GM23248 (cell line): ENCODE measurements at regions not wholly inside any gene's neighbourhood (a gene's known extent, or its start where the extent isn't known, plus 50 kb on each side); places are given as distances from the start of the nearest gene placed in this dataset.
"Not testable (repeated sequence)": the region's sequence is repeated elsewhere in the genome, so short reads cannot be mapped to it uniquely, and the experiment has no call there.

ENCODE experiments used
- DNase-seq: peaks from one replicate; pipeline ENCODE4 v3.0.0-alpha.2; 2015
- H2AFZ ChIP-seq: fragments of 200-600 bp; sonication (generic); 2 replicates; pipeline ENCODE4 v1.6.1; 2016; ENCODE audit warnings: antibody characterized with exemption
- H3F3A ChIP-seq: fragments of 200-600 bp; sonication (generic); 2 replicates; pipeline ENCODE4 v1.6.1; 2016; ENCODE audit warnings: mild to moderate bottlenecking, antibody characterized with exemption, mixed run types; ENCODE audit not compliant: insufficient read depth
- H3K27ac ChIP-seq: fragments of 200-600 bp; sonication (generic); 2 replicates; pipeline ENCODE4 v1.5.1; 2016; ENCODE audit warnings: mild to moderate bottlenecking
- H3K27me3 ChIP-seq: fragments of 200-600 bp; sonication (generic); replicated peaks from 2 replicates; pipeline ENCODE4 v1.6.1; 2016; ENCODE audit warnings: mild to moderate bottlenecking; ENCODE audit not compliant: insufficient read depth
- H3K36me3 ChIP-seq: fragments of 200-600 bp; sonication (generic); 2 replicates; pipeline ENCODE4 v1.6.1; 2016; ENCODE audit warnings: low read depth, mild to moderate bottlenecking
- H3K4me1 ChIP-seq: fragments of 200-600 bp; sonication (generic); 2 replicates; pipeline ENCODE4 v1.6.1; 2016; ENCODE audit warnings: mild to moderate bottlenecking; ENCODE audit not compliant: insufficient read depth
- H3K4me2 ChIP-seq: fragments of 200-600 bp; sonication (generic); one replicate; pipeline ENCODE4 v1.6.1; 2016; ENCODE audit warnings: mild to moderate bottlenecking; ENCODE audit not compliant: unreplicated experiment
- H3K4me3 ChIP-seq: fragments of 200-600 bp; sonication (generic); 2 replicates; pipeline ENCODE4 v1.5.1; 2016; ENCODE audit warnings: mild to moderate bottlenecking
- H3K79me2 ChIP-seq: fragments of 200-600 bp; sonication (generic); 2 replicates; pipeline ENCODE4 v1.6.1; 2016; ENCODE audit warnings: mild to moderate bottlenecking; ENCODE audit not compliant: insufficient read depth
- H3K9ac ChIP-seq: fragments of 200-600 bp; sonication (generic); 2 replicates; pipeline ENCODE4 v1.6.1; 2016; ENCODE audit warnings: mild to moderate bottlenecking
- H3K9me2 ChIP-seq: fragments of 200-600 bp; sonication (generic); 2 replicates; pipeline ENCODE4 v1.6.1; 2016; ENCODE audit warnings: mixed run types, mild to moderate bottlenecking, moderate library complexity; ENCODE audit not compliant: insufficient read depth
- H3K9me3 ChIP-seq: fragments of 200-600 bp; sonication (generic); one replicate; pipeline ENCODE4 v1.6.1; 2017; ENCODE audit warnings: low read depth
- H4K20me1 ChIP-seq: fragments of 200-600 bp; sonication (generic); 2 replicates; pipeline ENCODE4 v1.6.0; 2016; ENCODE audit not compliant: insufficient read depth
- EZH2 ChIP-seq: fragments of 200-600 bp; sonication (generic); IDR thresholded peaks from 2 replicates; pipeline ENCODE4 v1.6.1; 2018; ENCODE audit warnings: antibody characterized with exemption, mild to moderate bottlenecking; ENCODE audit not compliant: insufficient read depth, poor library complexity, severe bottlenecking
- EZH2phosphoT487 ChIP-seq: fragments of 200-600 bp; sonication (generic); IDR thresholded peaks from 2 replicates; pipeline ENCODE4 v1.6.1; 2018; ENCODE audit warnings: antibody characterized with exemption, moderate library complexity, mild to moderate bottlenecking, low read depth; ENCODE audit not compliant: insufficient read depth
- WGBS, 2 experiments: methylation state at CpG; one replicate each; pipeline ENCODE4 v1.1.6; 2015 to 2017; ENCODE audit warnings: low lambda C conversion rate in 2 of 2, low coverage in 1 of 2; ENCODE audit errors: missing lambda C conversion rate in 2 of 2; 5-methylcytosine and 5-hydroxymethylcytosine counted together
- in situ Hi-C: fragments of 300-500 bp; cut with MboI; formaldehyde crosslinking; loops from 2 replicates; pipeline ENCODE4 v1.15.0; 2020

DNA sequence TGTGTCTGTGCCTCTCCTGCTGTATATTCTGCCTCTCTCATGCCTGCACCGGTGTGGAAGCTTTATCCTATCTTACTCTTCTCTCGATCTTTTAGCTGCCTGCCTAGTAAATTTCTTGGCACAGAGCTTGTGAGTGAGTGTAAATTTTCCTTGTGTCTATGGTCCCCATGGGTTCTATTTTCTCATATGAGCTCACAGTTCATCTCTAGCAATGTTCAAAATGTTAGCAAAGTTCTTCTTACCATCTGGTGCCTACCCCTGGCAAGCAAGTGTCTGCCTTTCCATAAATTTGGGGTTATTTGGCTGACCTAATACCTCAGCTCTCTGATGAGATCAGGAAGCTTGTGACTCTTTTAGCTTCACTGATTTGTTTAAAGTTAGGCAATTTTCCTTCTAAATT is 572.1 kb upstream of the BRINP3 start:
- Histone ChIP-seq H3K9me3 (peaks cover 4% of the 10 kb centered on the region), H3K27ac (no peak overlapping the region), H3K36me3 (no peaks in the 10 kb centered on the region), H3K4me1 (no peaks in the 10 kb centered on the region), H3K9ac (no peak overlapping the region), H3K4me2 (no peak overlapping the region), H3F3A (no peaks in the 10 kb centered on the region), H2AFZ (no peak overlapping the region), H4K20me1 (no peaks in the 10 kb centered on the region), H3K4me3 (no peak overlapping the region), H3K79me2 (no peaks in the 10 kb centered on the region), H3K9me2 (no peaks in the 10 kb centered on the region), H3K27me3 (no peaks in the 10 kb centered on the region)
- TF ChIP-seq EZH2 (no peak), EZH2phosphoT487 (no peak)
- no peak for DNase-seq
- in situ Hi-C loops: no loop called here
- WGBS, 2 experiments: 12 to 14% methylated on average over 2 of the region's 2 CpGs

DNA sequence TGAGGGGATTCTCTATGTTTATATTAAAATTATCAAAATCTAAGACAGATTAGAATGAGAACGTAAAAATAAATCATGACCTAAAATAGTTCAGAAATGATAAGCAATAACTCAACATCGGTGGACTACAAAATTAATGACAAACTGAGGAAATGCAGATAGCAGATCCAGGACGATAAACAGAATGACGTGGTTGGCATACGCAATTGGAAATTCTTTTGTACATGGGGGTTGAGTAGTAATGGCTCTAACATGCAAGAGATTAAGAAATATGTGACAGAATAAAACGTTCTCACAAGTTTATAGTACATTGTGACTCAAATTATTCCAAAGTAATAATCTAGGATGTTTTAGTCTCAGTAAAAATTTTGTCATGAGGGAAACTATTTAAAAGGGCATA is 575.2 kb upstream of the BRINP3 start:
- no peaks in the 10 kb centered on the region for H3K9me2 ChIP-seq
- H3K27ac ChIP-seq: no peak overlapping the region
- DNase-seq: no peak
- no peak overlapping the region for H3K4me2 ChIP-seq
- WGBS, 2 experiments: 27 to 28% methylated on average over 6 of the region's 6 CpGs
- no peaks in the 10 kb centered on the region for H3K79me2 ChIP-seq
- H4K20me1 ChIP-seq: no peaks in the 10 kb centered on the region
- no peak overlapping the region for H2AFZ ChIP-seq
- no peaks in the 10 kb centered on the region for H3K9me3 ChIP-seq
- H3K36me3 ChIP-seq: no peaks in the 10 kb centered on the region
- H3K27me3 ChIP-seq: no peaks in the 10 kb centered on the region
- H3F3A ChIP-seq: no peaks in the 10 kb centered on the region
- no peak for TF ChIP-seq EZH2
- no peak for TF ChIP-seq EZH2phosphoT487
- in situ Hi-C loops: no loop called here
- no peak overlapping the region for H3K4me3 ChIP-seq
- H3K4me1 ChIP-seq: no peaks in the 10 kb centered on the region
- H3K9ac ChIP-seq: no peak overlapping the region

DNA sequence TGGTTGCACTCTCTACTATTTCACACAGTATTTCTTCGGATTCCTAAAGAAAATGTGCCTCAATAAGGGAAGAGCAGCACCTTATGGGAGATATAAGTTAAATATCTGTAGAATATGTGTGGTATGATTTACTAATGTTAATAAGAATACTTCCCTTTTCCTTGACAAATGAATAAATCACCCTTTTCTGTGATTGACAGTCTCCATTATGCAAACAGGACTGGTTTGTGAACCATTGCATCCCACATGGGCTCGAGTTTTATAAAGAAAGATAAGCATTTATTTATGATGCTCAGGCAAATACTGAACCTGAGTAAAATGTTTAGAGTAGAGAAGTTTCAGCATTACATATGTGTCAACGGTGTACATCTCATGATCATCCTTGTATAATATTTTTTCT is 587.7 kb upstream of the BRINP3 start:
- H3K27ac ChIP-seq: no peak overlapping the region
- no peaks in the 10 kb centered on the region for H3K4me1 ChIP-seq
- 6 to 8% methylated on average over 3 of the region's 3 CpGs for WGBS, 2 experiments
- no peak for DNase-seq
- no peaks in the 10 kb centered on the region for H3F3A ChIP-seq
- H2AFZ ChIP-seq: no peak overlapping the region
- TF ChIP-seq EZH2 (no peak), EZH2phosphoT487 (no peak)
- no peaks in the 10 kb centered on the region for H4K20me1 ChIP-seq
- H3K9ac ChIP-seq: no peak overlapping the region
- H3K4me2 ChIP-seq: no peak overlapping the region
- no peaks in the 10 kb centered on the region for H3K36me3 ChIP-seq
- no peaks in the 10 kb centered on the region for H3K9me2 ChIP-seq
- no peaks in the 10 kb centered on the region for H3K9me3 ChIP-seq
- H3K4me3 ChIP-seq: no peak overlapping the region
- H3K27me3 ChIP-seq: no peaks in the 10 kb centered on the region
- in situ Hi-C loops: no loop called here
- H3K79me2 ChIP-seq: no peaks in the 10 kb centered on the region

DNA sequence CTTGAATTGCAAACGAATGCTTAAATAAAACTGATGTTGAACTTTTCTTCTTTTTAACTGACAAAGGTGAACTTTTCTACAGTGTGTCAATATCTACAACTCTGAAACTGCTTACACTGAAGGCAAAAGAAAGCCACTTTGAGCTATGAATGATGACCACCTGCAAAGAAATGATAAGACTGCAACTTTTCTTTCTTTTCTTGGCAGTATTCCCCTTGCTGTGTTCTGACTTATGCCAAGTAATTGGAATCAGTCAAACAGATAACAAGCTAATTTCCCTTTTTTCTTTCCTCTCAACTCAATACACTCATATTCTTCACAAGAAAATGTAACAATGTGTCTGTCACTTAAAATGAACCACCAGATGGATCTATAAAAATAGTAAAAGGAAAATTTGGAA is 588.1 kb upstream of the BRINP3 start:
- H2AFZ ChIP-seq: no peak overlapping the region
- WGBS, 2 experiments: 0 to 8% methylated on average over 1 of the region's 1 CpG
- H3K4me1 ChIP-seq: no peaks in the 10 kb centered on the region
- H3K79me2 ChIP-seq: no peaks in the 10 kb centered on the region
- TF ChIP-seq EZH2 (no peak), EZH2phosphoT487 (no peak)
- H3K27me3 ChIP-seq: no peaks in the 10 kb centered on the region
- no peak overlapping the region for H3K9ac ChIP-seq
- no peaks in the 10 kb centered on the region for H3K9me2 ChIP-seq
- H3F3A ChIP-seq: no peaks in the 10 kb centered on the region
- no peak overlapping the region for H3K4me3 ChIP-seq
- no peak overlapping the region for H3K4me2 ChIP-seq
- DNase-seq: no peak
- no peaks in the 10 kb centered on the region for H3K36me3 ChIP-seq
- no peaks in the 10 kb centered on the region for H4K20me1 ChIP-seq
- no peaks in the 10 kb centered on the region for H3K9me3 ChIP-seq
- no peak overlapping the region for H3K27ac ChIP-seq
- in situ Hi-C loops: no loop called here

DNA sequence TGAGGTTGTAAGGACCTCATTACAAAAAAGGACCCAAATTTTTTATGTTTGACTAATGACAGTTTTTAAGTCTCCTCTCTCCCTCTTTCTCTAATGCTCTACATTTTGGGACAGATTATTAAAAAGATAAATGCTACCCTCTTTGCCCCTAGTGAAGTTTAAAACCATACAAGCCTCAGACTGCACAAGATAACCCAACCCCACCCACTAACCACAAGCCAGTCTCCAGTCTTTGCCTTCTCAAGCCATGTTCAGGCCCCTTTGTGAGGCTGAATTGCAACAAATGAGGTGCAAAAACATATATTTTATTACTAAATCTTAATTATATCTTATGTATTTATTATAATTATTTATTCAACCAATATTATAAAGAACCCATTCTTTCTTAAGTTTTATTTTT is 597.2 kb upstream of the BRINP3 start:
- in situ Hi-C loops: no loop called here
- Histone ChIP-seq H3K9me2 (no peaks in the 10 kb centered on the region), H3K36me3 (no peaks in the 10 kb centered on the region), H3K4me1 (no peaks in the 10 kb centered on the region), H3K4me3 (no peak overlapping the region), H3K27me3 (no peaks in the 10 kb centered on the region), H3K27ac (no peak overlapping the region), H3K4me2 (no peak overlapping the region), H3F3A (no peaks in the 10 kb centered on the region), H3K79me2 (no peaks in the 10 kb centered on the region), H4K20me1 (no peaks in the 10 kb centered on the region), H3K9ac (no peak overlapping the region), H3K9me3 (no peaks in the 10 kb centered on the region), H2AFZ (no peak overlapping the region)
- no peak for DNase-seq
- no peak for TF ChIP-seq EZH2
- TF ChIP-seq EZH2phosphoT487: no peak

DNA sequence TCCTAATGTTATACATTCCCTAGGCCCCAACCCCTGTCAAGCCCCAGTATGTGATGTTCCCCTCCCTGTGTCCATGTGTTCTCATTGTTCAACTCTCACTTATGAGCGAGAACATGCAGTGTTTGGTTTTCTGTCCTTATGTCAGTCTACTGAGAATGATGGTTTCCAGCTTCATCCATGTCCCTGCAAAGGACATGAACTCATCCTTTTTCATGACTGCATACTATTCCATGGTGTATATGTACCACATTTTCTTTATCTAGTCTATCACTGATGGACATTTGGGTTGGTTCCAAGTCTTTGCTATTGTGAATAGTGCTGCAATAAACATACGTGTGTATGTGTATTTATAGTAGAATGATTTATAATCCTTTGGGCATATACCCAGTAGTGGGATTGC is 605.4 kb upstream of the BRINP3 start:
- H3K4me2 ChIP-seq, H3K36me3 ChIP-seq, H3K9ac ChIP-seq, DNase-seq, H3F3A ChIP-seq, H3K9me2 ChIP-seq, H4K20me1 ChIP-seq, in situ Hi-C loops, H3K27ac ChIP-seq, H3K9me3 ChIP-seq, H3K4me3 ChIP-seq, H3K27me3 ChIP-seq, H3K79me2 ChIP-seq, H3K4me1 ChIP-seq, H2AFZ ChIP-seq: not testable (repeated sequence)
- WGBS, 2 experiments: 31 to 32% methylated on average over 2 of the region's 2 CpGs
